IMR-90 (cell line): ENCODE measurements at regions not wholly inside any gene's neighbourhood (a gene's known extent, or its start where the extent isn't known, plus 50 kb on each side); places are given as distances from the start of the nearest gene placed in this dataset.

Experiments used
- ATAC-seq: fragments of 200-7000 bp; cut with Tn5 transposase; 2 replicates; pipeline ENCODE4 v1.9.1; 2020; ENCODE audit warnings: low read depth, mild to moderate bottlenecking, moderate library complexity
- BruUV-seq: library from RNA; stranded (reverse); fragments of 400-500 nt; replicated peaks from 2 replicates; lab custom pipeline; 2021; lab: Mats Ljungman, UMichigan
- CTCF ChIA-PET: fragments of 300-600 bp; formaldehyde crosslinking; extraction: SDS; loops from one replicate; lab custom pipeline; 2021; ENCODE audit warnings: antibody characterized with exemption; lab: Yijun Ruan, JAX
- POLR2A ChIA-PET: fragments of 300-600 bp; sonication (Branson Sonifier 250); formaldehyde crosslinking; loops from one replicate; lab custom pipeline; 2022; ENCODE audit warnings: antibody characterized with exemption; ENCODE audit not compliant: unreplicated experiment; lab: Charles Lee
- DNase-seq: peaks from one replicate; pipeline ENCODE4 v3.0.0; 2013
- H2AFZ ChIP-seq: replicated peaks from 2 replicates; pipeline ENCODE3; 2013; ENCODE audit warnings: low read length, mild to moderate bottlenecking; ENCODE audit not compliant: poor library complexity
- H2AK5ac ChIP-seq: 2 replicates; pipeline ENCODE4 v1.6.1; 2013; ENCODE audit warnings: low read depth, low read length, inconsistent platforms
- H2AK9ac ChIP-seq: replicated peaks from 2 replicates; pipeline ENCODE3; 2013; ENCODE audit warnings: mild to moderate bottlenecking, low read depth, low read length, moderate library complexity; ENCODE audit not compliant: poor library complexity
- H2BK120ac ChIP-seq: 2 replicates; pipeline ENCODE4 v1.6.1; 2013; ENCODE audit warnings: low read depth, low read length, inconsistent platforms
- H2BK15ac ChIP-seq: 3 replicates; pipeline ENCODE4 v1.6.1; 2013; ENCODE audit warnings: low read depth, low read length, inconsistent platforms
- H2BK20ac ChIP-seq: 2 replicates; pipeline ENCODE4 v1.6.1; 2013; ENCODE audit warnings: low read depth, mild to moderate bottlenecking, inconsistent platforms, low read length, moderate library complexity
- H2BK5ac ChIP-seq: 2 replicates; pipeline ENCODE4 v1.6.1; 2013; ENCODE audit warnings: mild to moderate bottlenecking, low read depth, low read length, inconsistent platforms; ENCODE audit not compliant: poor library complexity, severe bottlenecking
- H3K14ac ChIP-seq: replicated peaks from 2 replicates; pipeline ENCODE4 v1.6.1; 2013; ENCODE audit warnings: low read depth, low read length, inconsistent platforms
- H3K18ac ChIP-seq: 2 replicates; pipeline ENCODE4 v1.6.1; 2013; ENCODE audit warnings: low read depth, low read length, control low read depth
- H3K23ac ChIP-seq: 2 replicates; pipeline ENCODE4 v1.6.1; 2013; ENCODE audit warnings: low read depth, low read length, inconsistent platforms
- H3K27ac ChIP-seq: 2 replicates; pipeline ENCODE4 v1.5.1; 2013; ENCODE audit warnings: mild to moderate bottlenecking, control low read depth, low read length; ENCODE audit not compliant: insufficient read depth
- H3K27me3 ChIP-seq: 2 replicates; pipeline ENCODE4 v1.6.1; 2013; ENCODE audit warnings: low read length; ENCODE audit not compliant: control insufficient read depth, insufficient read depth
- H3K36me3 ChIP-seq: 2 replicates; pipeline ENCODE4 v1.6.1; 2013; ENCODE audit warnings: low read length, mixed read lengths; ENCODE audit not compliant: control insufficient read depth, insufficient read depth
- H3K4ac ChIP-seq: 2 replicates; pipeline ENCODE4 v1.6.1; 2013; ENCODE audit warnings: low read depth, low read length, inconsistent platforms
- H3K4me1 ChIP-seq: 2 replicates; pipeline ENCODE4 v1.6.1; 2013; ENCODE audit warnings: low read length, mixed read lengths; ENCODE audit not compliant: control insufficient read depth, insufficient read depth
- H3K4me2 ChIP-seq: 2 replicates; pipeline ENCODE4 v1.6.1; 2013; ENCODE audit warnings: low read depth, mild to moderate bottlenecking, control low read depth, low read length, moderate library complexity
- H3K4me3 ChIP-seq: 2 replicates; pipeline ENCODE4 v1.5.1; 2013; ENCODE audit warnings: low read depth, mild to moderate bottlenecking, control low read depth, low read length, moderate library complexity; ENCODE audit not compliant: insufficient read depth
- H3K56ac ChIP-seq: 2 replicates; pipeline ENCODE4 v1.6.1; 2013; ENCODE audit warnings: low read length, inconsistent platforms; ENCODE audit not compliant: insufficient read depth; ENCODE audit errors: extremely low read depth
- H3K79me1 ChIP-seq, 2 experiments: 2 replicates each; pipeline ENCODE4 v1.6.1; 2013; ENCODE audit warnings: low read length in 2 of 2, inconsistent platforms in 1 of 2, low read depth in 1 of 2
- H3K9ac ChIP-seq: 2 replicates; pipeline ENCODE4 v1.6.1; 2013; ENCODE audit warnings: low read depth, low read length, control low read depth
- H3K9me1 ChIP-seq: 2 replicates; pipeline ENCODE4 v1.6.1; 2013; ENCODE audit warnings: low read length, inconsistent platforms; ENCODE audit not compliant: insufficient read depth
- H3K9me3 ChIP-seq: 2 replicates; pipeline ENCODE4 v1.6.1; 2013; ENCODE audit warnings: low read length; ENCODE audit not compliant: control insufficient read depth, insufficient read depth
- H4K20me1 ChIP-seq: 2 replicates; pipeline ENCODE4 v1.6.1; 2013; ENCODE audit warnings: low read length, inconsistent platforms; ENCODE audit not compliant: insufficient read depth
- H4K5ac ChIP-seq: 2 replicates; pipeline ENCODE4 v1.6.1; 2013; ENCODE audit warnings: mild to moderate bottlenecking, low read depth, low read length, control low read depth
- H4K8ac ChIP-seq, 2 experiments: 2 replicates each; pipeline ENCODE4 v1.6.1; 2013; ENCODE audit warnings: low read depth in 2 of 2, low read length in 2 of 2, control low read depth in 1 of 2, inconsistent platforms in 1 of 2
- H4K91ac ChIP-seq: 2 replicates; pipeline ENCODE4 v1.6.1; 2013; ENCODE audit warnings: low read depth, low read length, inconsistent platforms; ENCODE audit not compliant: insufficient read depth
- CTCF ChIP-seq: conservative IDR thresholded peaks from 2 replicates; pipeline ENCODE4 v1.5.1; 2012; ENCODE audit warnings: mild to moderate bottlenecking, low read depth, low read length, improper control_type of control experiment
- WGBS, 2 experiments: methylation state at CpG; one replicate each; pipeline versions ENCODE4 v1.1.5 to v1.1.7; 2013; ENCODE audit warnings: missing lambda C conversion rate in 2 of 2; ENCODE audit not compliant: insufficient read length in 1 of 2; ENCODE audit errors: extremely low coverage in 2 of 2; 5-methylcytosine and 5-hydroxymethylcytosine counted together
- dilution Hi-C: fragments of 300-500 bp; cut with HindIII; formaldehyde crosslinking; loops from one replicate; pipeline ENCODE4 v1.14.3; 2018; ENCODE audit warnings: low sequenced_read_pairs; ENCODE audit not compliant: unreplicated experiment
- in situ Hi-C: fragments of 300-500 bp; cut with MboI; formaldehyde crosslinking; loops from 3 replicates; pipeline ENCODE4 v1.14.3; 2019; ENCODE audit warnings: low sequenced_read_pairs, inconsistent platforms, mixed read lengths
- intact Hi-C: fragments of 100-400 bp; cut with micrococcal nuclease; formaldehyde crosslinking; loops from 2 replicates; pipeline ENCODE4 v1.10.0; 2022

GRCh38 chr1:238104752-238105151, 214.0 kb upstream of the ZP4 start:
- Histone ChIP-seq H2BK120ac (no peak overlapping the region), H2AK9ac (no peak overlapping the region), H3K79me1 (no peaks in the 10 kb centered on the region), H3K56ac (no peak overlapping the region), H3K4me2 (no peak overlapping the region), H3K4me3 (no peak overlapping the region), H3K14ac (no peak overlapping the region), H2BK15ac (no peak overlapping the region), H4K8ac (no peak overlapping the region), H3K27me3 (no peaks in the 10 kb centered on the region), H2AFZ (no peak overlapping the region), H4K5ac (no peak overlapping the region), H3K9ac (no peak overlapping the region), H3K9me1 (no peaks in the 10 kb centered on the region), H2AK5ac (no peak overlapping the region), H3K9me3 (peaks cover 8% of the 10 kb centered on the region), H3K4ac (no peak overlapping the region), H4K91ac (no peak overlapping the region), H3K27ac (no peak overlapping the region), H3K36me3 (no peaks in the 10 kb centered on the region), H3K23ac (no peak overlapping the region), H4K20me1 (no peaks in the 10 kb centered on the region), H3K18ac (no peak overlapping the region), H2BK20ac (no peak overlapping the region), H2BK5ac (no peak overlapping the region), H3K4me1 (no peaks in the 10 kb centered on the region)
- ChIA-PET CTCF (no interaction called here), POLR2A (no interaction called here)
- no peak for DNase-seq
- WGBS, 2 experiments: no CpG with 5 or more reads among the region's 2 CpGs
- in situ Hi-C loops: no loop called here
- ATAC-seq: no peak
- intact Hi-C loops: no loop called here
- no peak for TF ChIP-seq CTCF
- BruUV-seq: no TSS peak
- dilution Hi-C loops: no loop called here
